ENCODE measurements at regions not wholly inside any gene's neighbourhood (a gene's known extent, or its start where the extent isn't known, plus 50 kb on each side); places are given as distances from the start of the nearest gene placed in this dataset.
"Not testable (repeated sequence)": the region's sequence is repeated elsewhere in the genome, so short reads cannot be mapped to it uniquely, and the experiment has no call there.

DNA sequence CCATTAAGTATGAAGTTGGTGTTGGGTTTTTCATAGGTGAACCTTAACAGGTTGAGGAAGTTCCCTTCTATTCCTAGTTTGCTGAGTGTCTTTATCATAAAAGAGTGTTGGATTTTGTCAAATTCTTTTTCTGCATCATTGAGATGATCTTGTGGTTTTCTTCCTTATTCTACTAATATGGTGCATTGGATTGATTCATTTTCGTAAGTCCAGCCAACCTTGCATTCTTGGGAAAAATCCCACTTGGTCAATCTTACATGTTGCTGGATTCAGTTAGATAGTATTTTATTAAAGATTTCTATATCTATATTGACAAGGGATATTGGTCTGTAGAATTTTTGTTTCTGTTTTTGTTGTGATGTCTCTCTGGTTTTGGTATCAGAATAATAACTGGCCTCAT, 83.7 kb upstream of the C15orf39 start:
- no peak overlapping the region for H3K27ac Mint-ChIP-seq
- no peak for DNase-seq
- no peak overlapping the region for H3K4me3 Mint-ChIP-seq
- ATAC-seq (replicated peaks): no peak
- peaks cover 6 to 11% of the 10 kb centered on the region in 2 donors for H3K36me3 Mint-ChIP-seq
- peaks cover 10 to 23% of the 10 kb centered on the region in 2 donors for H3K4me1 Mint-ChIP-seq
- no peaks in the 10 kb centered on the region for H3K27me3 Mint-ChIP-seq
- H3K9me3 Mint-ChIP-seq: peaks cover 4 to 5% of the 10 kb centered on the region in 2 donors

DNA sequence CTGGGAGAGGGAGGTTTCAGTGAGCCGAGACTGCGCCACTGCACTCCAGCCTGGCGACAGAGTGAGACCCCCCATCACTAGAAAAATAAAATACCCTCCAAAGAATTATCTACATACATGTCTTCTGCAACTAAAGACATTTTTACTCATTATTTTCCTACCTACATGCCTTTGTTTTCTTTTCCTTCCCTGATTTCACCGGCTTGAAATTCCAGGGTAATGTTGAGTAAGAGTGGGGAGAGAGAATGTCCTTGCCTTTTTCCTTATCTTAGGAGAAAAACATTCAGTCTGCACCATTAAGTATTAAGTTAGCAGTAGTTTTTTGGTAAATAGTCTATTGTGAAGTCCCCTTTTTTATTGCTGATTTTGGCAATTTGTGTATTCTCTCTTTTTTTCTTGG, 82.4 kb upstream of the C15orf39 start:
- not testable (repeated sequence) for H3K36me3 Mint-ChIP-seq; H3K27ac Mint-ChIP-seq; ATAC-seq (replicated peaks); DNase-seq; H3K9me3 Mint-ChIP-seq; H3K27me3 Mint-ChIP-seq; H3K4me3 Mint-ChIP-seq
- H3K4me1 Mint-ChIP-seq: peaks cover 9 to 21% of the 10 kb centered on the region in 2 donors

DNA sequence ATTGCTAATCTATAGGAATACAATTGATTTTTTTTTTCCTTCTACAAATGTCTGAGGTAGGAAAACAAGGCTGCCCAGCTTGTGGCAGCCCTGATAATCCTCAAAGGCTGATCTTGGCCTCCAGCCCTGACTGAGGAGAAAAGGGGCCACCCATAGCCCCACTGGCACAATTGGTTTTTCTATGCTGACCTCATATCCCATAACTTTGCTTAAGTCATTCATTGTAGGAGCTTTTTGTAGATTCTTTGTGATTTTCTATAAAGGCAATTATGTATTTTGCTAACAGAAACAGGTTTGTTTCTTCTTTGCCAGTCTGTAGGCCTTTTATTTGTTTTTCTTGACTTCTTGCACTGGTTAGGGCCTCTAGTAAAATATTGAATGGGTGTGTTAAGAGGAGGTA, 80.2 kb upstream of the C15orf39 start:
- no peak for ATAC-seq (replicated peaks)
- DNase-seq: no peak
- H3K4me1 Mint-ChIP-seq: peaks cover 6 to 22% of the 10 kb centered on the region in 2 donors
- H3K9me3 Mint-ChIP-seq: no peaks in the 10 kb centered on the region
- no peaks in the 10 kb centered on the region for H3K27me3 Mint-ChIP-seq
- H3K36me3 Mint-ChIP-seq: no peaks in the 10 kb centered on the region
- no peak overlapping the region for H3K4me3 Mint-ChIP-seq
- no peak overlapping the region for H3K27ac Mint-ChIP-seq

DNA sequence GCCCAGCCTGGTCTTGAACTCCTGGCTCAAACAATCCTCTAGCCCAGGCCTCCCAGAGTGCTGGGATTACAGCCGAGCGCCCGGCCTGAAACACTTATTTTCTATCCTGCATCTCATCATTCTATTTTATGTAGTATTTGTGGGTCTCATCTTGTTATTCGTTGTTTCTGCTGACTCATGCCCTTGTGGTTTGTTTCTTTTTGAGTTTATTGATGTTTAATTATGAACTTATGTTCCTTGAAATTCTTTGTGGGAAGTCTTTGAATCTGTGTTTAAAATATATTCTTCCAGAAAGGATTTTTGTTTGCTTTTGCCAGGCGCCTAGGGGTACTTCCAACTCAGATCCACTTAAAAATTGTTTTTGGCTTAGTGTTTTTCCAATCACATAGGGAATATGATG, 78.3 kb upstream of the C15orf39 start:
- no peak for DNase-seq
- no peaks in the 10 kb centered on the region for H3K36me3 Mint-ChIP-seq
- H3K4me1 Mint-ChIP-seq: peaks cover 6 to 26% of the 10 kb centered on the region in 2 donors
- no peak overlapping the region for H3K4me3 Mint-ChIP-seq
- peaks cover 0 to 3% of the 10 kb centered on the region in 2 donors for H3K27me3 Mint-ChIP-seq
- no peaks in the 10 kb centered on the region for H3K9me3 Mint-ChIP-seq
- ATAC-seq (replicated peaks): no peak
- H3K27ac Mint-ChIP-seq: no peak overlapping the region

- not testable (repeated sequence) for H3K4me3 Mint-ChIP-seq, H3K27me3 Mint-ChIP-seq, DNase-seq, H3K36me3 Mint-ChIP-seq, H3K27ac Mint-ChIP-seq, H3K9me3 Mint-ChIP-seq
- ATAC-seq (replicated peaks): peak in 1 of 2 donors; percentile 42
- peaks cover 6 to 28% of the 10 kb centered on the region in 2 donors for H3K4me1 Mint-ChIP-seq
Observed at GRCh38 chr15:75124278-75124677, 77.4 kb upstream of the C15orf39 start.

- no peak overlapping the region for H3K27ac Mint-ChIP-seq
- H3K4me3 Mint-ChIP-seq: no peak overlapping the region
- DNase-seq: no peak
- no peaks in the 10 kb centered on the region for H3K36me3 Mint-ChIP-seq
- ATAC-seq (replicated peaks): no peak
- H3K4me1 Mint-ChIP-seq: peaks cover 11 to 44% of the 10 kb centered on the region in 2 donors
- H3K27me3 Mint-ChIP-seq: peaks cover 0 to 3% of the 10 kb centered on the region in 2 donors
- no peaks in the 10 kb centered on the region for H3K9me3 Mint-ChIP-seq
Observed at GRCh38 chr15:75125935-75126334, 75.7 kb upstream of the C15orf39 start.

DNA sequence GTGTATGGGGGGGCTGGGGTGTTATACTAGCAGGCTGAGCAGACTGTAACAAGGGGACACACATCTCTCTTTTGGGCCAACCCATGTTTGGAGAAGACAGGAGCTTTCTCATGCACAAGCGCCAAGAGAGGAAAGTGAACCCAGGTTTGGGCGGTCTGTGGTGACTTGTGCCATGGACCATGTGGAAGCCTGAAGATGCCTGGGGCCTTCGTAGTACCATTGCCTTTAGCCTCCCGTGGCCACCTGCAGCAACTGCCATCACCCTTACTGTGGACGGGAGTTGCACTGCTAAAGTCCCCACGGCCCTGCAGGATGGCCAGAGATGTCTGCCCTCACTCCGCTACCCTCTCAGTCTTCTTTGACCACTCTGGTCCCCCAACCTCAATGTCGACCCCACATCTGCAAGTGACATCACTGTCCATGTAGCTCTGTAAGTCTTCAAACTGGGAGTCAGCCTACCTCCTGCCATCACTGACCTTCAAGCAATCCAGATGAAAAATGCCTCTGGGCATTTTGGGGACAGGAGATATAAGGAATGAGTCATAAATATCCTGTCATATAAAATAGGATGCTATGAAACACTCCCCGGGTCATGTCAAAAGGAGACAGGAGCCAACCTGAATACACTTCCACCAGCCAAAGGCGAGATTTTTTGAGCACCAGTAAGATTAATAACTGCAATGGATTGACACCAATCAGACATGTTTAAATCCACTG, 74.7 kb upstream of the C15orf39 start:
- no peaks in the 10 kb centered on the region for H3K36me3 Mint-ChIP-seq
- peaks cover 0 to 3% of the 10 kb centered on the region in 2 donors for H3K27me3 Mint-ChIP-seq
- H3K9me3 Mint-ChIP-seq: no peaks in the 10 kb centered on the region
- H3K4me1 Mint-ChIP-seq: peaks cover 14 to 50% of the 10 kb centered on the region in 2 donors
- H3K27ac Mint-ChIP-seq: no peak overlapping the region
- no peak for DNase-seq
- no peak overlapping the region for H3K4me3 Mint-ChIP-seq
- ATAC-seq (replicated peaks): no peak

DNA sequence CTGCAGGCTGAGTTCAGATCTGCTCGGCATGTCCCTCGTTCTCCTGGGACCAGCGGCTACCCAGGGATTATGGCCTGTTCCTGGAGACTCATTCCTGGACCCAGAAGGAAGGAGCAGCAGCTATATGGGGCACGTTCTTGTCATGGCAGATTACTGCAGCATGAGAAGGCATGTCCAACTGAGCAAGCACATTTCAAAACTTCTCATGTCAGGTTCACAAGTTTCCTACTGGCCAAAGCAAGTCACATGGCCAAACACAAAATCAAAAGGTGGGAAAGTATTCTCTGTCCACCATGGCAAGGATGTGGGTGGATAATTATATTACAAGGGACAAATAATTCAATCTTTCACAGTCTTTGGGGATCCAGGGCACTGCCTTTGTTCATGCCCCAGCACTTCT, 71.9 kb upstream of the C15orf39 start:
- Mint-ChIP-seq H3K27ac (no peak overlapping the region), H3K4me3 (no peak overlapping the region), H3K36me3 (no peaks in the 10 kb centered on the region), H3K9me3 (no peaks in the 10 kb centered on the region), H3K27me3 (peaks cover 0 to 3% of the 10 kb centered on the region in 2 donors), H3K4me1 (peaks cover 10 to 39% of the 10 kb centered on the region in 2 donors)
- no peak for ATAC-seq (replicated peaks)
- DNase-seq: no peak

DNA sequence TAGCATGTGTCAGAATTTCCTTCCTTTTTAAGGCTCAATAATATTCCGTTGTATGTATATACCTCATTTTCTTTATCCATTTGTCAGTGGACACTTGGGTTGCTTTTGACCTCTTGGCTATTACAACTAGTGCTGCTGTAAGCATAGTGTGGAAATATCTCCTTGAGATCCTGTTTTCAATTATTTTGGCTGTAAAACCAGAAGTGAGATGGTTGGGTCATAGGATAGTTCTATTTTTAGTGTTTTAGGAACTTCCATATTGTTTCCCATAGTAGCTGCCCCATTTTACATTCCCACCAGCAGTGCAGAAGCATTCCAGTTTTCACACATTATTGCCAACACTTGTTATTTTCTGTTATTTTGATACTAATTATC, 70.4 kb upstream of the C15orf39 start:
- ATAC-seq (replicated peaks): no peak
- no peak overlapping the region for H3K4me3 Mint-ChIP-seq

DNA sequence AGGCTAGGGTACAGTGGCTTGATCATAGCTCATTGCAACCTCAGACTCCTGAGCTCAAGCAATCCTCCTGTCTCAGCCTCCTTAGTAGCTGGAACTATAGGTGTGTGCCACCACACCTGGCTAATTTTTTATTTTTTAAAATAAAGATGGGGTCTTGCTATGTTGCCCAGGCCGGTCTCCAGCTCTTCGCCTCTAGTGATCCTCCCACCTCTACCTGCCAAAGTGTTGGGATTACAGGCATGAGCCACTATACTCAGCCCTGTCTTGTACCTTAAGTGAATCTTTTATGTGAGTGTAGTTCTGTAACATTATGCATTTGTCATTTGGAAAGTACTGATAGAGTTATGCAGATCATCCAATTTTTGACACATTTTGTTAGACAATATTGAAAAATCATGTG, 66.9 kb upstream of the C15orf39 start:
- no peak for ATAC-seq (replicated peaks)
- Mint-ChIP-seq H3K4me3 (no peak overlapping the region), H3K27ac (no peak overlapping the region), H3K36me3 (no peaks in the 10 kb centered on the region), H3K4me1 (peaks cover 22 to 38% of the 10 kb centered on the region in 2 donors), H3K27me3 (no peaks in the 10 kb centered on the region), H3K9me3 (no peaks in the 10 kb centered on the region)
- no peak for DNase-seq

More for the DNA sequence above, 70.4 kb upstream of the C15orf39 start:
- Mint-ChIP-seq H3K27ac (no peak overlapping the region), H3K4me1 (peaks cover 15 to 35% of the 10 kb centered on the region in 2 donors), H3K27me3 (peaks cover 0 to 3% of the 10 kb centered on the region in 2 donors), H3K9me3 (no peaks in the 10 kb centered on the region), H3K36me3 (no peaks in the 10 kb centered on the region)
- no peak for DNase-seq

GRCh38 chr15:75136118-75136517, 65.6 kb upstream of the C15orf39 start:
- Mint-ChIP-seq H3K27me3 (peaks cover 5 to 6% of the 10 kb centered on the region in 2 donors), H3K9me3 (peaks cover 3 to 7% of the 10 kb centered on the region in 2 donors), H3K27ac (no peak overlapping the region), H3K4me3 (no peak overlapping the region), H3K36me3 (no peaks in the 10 kb centered on the region), H3K4me1 (peaks cover 16 to 24% of the 10 kb centered on the region in 2 donors)
- ATAC-seq (replicated peaks): peak; percentile 56 to 73
- DNase-seq: no peak

GRCh38 chr15:75136758-75137157, 64.9 kb upstream of the C15orf39 start:
- Mint-ChIP-seq H3K27ac (no peak overlapping the region), H3K9me3 (peaks cover 5 to 8% of the 10 kb centered on the region in 2 donors), H3K27me3 (peaks cover 6% of the 10 kb centered on the region in 2 donors), H3K4me3 (no peak overlapping the region), H3K36me3 (no peaks in the 10 kb centered on the region), H3K4me1 (peaks cover 15 to 20% of the 10 kb centered on the region in 2 donors)
- ATAC-seq (replicated peaks) (no peak), DNase-seq (no peak)

DNA sequence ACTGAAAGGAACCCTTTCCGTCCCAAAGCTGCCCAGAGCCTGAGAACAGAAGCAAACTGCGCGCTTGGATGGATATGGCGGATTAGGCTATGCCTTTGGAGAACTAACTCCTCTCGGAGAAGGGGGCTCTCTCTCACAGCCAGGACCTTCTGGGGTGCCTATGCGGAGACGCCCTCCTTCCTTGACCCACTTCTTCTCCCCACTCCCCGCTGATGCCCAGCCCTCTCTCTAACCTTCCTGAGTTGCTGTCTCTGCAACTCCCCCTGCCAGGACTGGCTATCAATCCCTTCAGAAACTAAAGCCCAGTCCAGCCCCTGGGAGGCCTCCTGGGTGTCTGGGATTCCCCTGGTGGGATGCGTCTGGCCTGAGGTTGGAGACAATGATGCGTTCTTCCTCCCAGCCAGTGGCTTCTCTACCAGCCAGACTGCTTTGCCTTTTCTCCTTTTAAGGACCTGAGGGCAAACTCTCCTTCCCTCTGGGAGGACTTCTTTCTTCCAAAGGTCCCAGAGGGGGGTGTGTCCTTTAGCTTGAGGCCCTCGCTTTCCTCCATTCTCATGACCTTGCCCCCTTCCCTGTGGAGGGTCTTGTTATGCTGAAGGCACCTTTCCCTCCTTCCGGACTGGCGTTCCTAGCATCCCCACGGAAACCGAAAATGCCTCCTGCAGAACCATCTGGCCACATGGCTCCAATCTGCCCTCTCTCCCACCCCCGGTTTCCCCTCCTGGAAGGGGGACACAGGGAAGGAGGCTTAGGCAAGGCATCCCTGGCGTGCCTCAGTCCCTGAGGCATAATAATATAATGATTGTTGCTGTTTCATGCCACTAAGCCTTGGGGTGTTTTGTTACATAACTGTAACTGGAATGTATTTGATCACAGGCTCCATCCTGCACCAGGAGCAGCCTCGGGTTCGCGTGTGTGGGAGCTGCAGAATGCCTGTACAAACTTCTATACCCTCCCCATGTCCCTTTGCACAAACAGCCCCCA, 63.4 kb upstream of the C15orf39 start:
- Mint-ChIP-seq H3K4me3 (no peak overlapping the region), H3K4me1 (peaks cover 15 to 20% of the 10 kb centered on the region in 2 donors), H3K9me3 (peaks cover 11 to 18% of the 10 kb centered on the region in 2 donors), H3K27me3 (peaks cover 6% of the 10 kb centered on the region in 2 donors), H3K36me3 (no peaks in the 10 kb centered on the region), H3K27ac (peak overlapping the region; percentile 38)
- ATAC-seq (replicated peaks): peak in 1 of 2 donors; percentile 41
- DNase-seq: no peak

- peaks cover 6% of the 10 kb centered on the region in 2 donors for H3K27me3 Mint-ChIP-seq
- no peak overlapping the region for H3K27ac Mint-ChIP-seq
- ATAC-seq (replicated peaks) (no peak), DNase-seq (no peak)
- no peak overlapping the region for H3K4me3 Mint-ChIP-seq
- no peaks in the 10 kb centered on the region for H3K36me3 Mint-ChIP-seq
- peaks cover 11 to 23% of the 10 kb centered on the region in 2 donors for H3K9me3 Mint-ChIP-seq
- peaks cover 13 to 20% of the 10 kb centered on the region in 2 donors for H3K4me1 Mint-ChIP-seq
Observed at GRCh38 chr15:75140080-75140879, 61.4 kb upstream of the C15orf39 start.
